Right forelimb (tissue), 1 donor: ENCODE measurements at regions not wholly inside any gene's neighbourhood (a gene's known extent, or its start where the extent isn't known, plus 50 kb on each side); places are given as distances from the start of the nearest gene placed in this dataset.
"Not testable (repeated sequence)": the region's sequence is repeated elsewhere in the genome, so short reads cannot be mapped to it uniquely, and the experiment has no call there.

Source experiments
- DNase-seq: peaks from one replicate; pipeline ENCODE4 v3.0.0-alpha.2; 2018

DNA sequence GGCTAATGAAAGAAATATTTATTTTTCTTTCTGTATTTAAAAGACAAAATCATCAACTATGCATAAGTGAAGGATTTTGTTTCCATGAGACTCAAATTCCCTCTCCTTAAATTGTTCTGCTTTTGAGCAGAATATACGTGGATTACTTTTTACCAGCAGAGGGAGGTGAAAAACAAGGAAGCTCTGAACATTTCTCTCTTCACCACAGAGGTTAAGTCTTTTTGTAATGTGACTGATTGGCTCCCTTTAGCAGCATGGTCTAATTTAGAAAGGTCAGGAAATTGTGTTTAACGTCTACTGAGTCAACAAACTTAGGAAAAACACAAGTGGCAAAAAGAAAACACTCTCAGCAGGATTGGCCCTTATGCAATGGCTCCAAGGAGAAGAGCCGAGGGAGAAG is 55.1 kb upstream of the F9 start:
- no peak for DNase-seq

DNA sequence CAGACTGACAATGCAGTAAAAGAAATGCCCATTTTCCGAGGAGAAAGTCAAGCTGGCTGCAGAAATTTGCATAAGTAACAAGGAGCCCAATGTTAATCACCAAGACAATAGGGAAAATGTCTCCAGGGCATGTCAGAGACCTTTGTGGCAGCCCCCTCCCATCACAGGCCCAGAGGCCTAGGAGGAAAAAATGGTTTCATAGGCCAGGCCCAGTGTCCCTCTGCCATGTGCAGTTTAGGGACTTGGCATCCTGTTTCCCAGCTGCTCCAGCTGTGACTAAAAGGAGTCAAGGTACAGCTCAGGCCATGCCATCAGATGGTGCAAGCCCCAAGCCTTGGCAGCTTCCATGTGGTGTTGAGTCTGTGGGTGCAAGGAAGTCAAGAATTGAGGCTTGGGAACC is 68.6 kb upstream of the F9 start:
- not testable (repeated sequence) for DNase-seq

DNA sequence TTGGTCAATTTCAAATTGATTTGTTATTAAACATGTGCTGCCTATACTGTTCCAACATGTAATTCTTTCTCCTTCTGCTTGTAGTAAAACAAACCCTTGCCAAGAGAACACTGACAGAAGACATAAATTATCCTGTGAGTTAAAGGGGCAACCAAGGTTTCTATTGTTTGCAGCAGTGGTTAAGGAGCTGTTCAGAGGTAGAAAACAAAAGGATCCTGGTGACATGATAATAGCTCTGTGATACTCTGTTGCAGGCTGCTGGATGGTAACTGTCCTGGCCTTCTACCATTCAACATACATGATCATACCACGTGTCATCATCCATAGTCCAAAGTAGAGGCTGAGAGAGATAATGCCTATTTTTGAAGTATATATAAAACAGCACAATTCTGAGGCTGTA is 75.8 kb upstream of the F9 start:
- DNase-seq, result no peak

DNA sequence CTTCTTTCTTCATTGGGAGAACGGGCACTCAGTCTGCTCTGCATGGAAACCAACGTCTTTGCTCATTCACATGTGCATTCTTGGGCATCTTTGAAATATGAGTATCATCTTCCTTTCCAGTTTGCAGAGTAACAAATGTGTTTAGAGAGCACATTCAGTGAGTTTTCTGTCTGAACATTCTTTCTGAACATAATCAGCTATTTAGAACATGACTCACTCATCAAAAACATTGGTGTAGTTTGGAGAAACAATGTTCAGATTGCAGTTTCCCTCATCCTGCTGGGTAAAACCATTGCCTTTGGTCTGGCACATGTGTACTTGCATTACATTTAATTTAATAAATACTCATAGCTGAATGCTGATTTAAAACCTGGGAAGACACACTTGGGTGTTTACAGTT is 81.5 kb upstream of the F9 start:
- DNase-seq, result no peak

DNA sequence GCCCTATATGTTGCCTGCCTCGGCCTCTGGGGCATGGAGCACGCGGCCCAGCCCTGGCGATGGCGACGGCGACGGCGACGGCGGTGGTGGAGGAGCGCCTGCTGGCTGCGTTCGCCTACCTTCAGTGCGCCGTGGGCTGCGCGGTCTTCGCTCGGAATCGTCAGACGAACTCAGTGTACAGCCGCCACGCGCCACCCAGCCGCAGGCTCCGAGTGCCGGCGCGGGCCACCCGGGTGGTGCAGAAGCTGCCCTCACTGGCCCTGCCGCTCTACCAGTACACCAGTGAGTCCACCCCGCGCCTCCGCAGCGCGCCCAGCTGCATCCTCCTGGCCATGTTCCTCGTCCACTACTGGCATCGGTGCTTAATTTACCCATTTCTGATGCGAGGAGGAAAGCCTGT is 83.7 kb upstream of the F9 start:
- no peak for DNase-seq

DNA sequence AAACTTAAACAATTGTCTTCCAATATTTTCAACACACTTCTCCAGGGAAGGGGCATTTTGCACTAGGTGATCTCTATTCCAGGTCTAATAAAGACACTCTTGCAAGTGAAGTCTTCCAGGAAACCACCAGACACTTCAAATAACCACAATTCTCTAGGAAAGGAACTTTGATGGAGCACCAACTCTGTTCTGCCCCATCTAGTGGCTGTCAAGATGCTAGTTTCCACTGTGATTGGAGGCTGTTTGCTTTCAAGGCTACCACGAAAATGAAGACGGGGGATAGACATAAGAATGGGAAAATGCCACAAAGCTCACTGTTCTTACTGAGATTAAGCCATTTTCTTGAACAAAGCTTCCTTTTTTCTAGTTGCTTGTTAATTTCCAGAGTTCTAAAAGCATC is 100.6 kb upstream of the F9 start:
- DNase-seq, result no peak

DNA sequence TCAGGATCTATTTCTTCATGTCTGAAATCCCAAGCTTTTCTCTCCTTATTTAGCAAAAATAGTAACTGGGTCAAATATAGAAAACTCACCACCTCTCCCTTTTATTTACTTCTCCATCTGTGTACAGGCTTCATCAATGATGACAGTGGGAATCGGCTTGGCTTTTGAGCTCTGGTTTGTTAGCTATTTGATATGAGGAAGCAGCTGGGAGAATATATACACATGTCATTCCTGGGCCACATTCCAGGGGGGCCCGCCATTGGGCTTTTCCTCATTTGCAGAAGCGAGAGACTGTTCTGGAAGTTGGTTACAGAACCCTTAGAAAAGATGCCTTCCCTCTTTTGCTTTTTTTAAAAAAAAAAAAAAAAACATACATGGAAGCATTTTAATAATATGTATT is 107.4 kb upstream of the F9 start:
- peak; percentile 38 for DNase-seq

DNA sequence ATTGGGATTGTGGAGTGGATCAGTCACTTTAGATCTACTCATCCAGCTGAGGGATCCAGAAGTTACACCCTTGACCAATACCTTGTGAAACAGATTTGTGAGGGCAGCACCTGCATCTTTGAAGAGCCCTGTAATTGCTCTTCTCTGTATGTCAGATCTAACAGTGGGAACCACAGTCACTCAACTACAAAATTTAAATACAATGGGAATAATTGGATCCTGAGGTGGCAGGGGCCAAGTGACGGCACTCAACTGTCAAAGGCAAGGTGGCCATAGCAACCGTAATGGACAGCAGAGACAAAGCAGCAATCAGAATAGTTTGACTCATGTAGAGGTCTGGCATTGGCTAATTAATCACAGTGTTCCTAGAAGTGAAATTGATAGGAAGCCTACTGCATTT is 132.3 kb upstream of the F9 start:
- DNase-seq, result not testable (repeated sequence)

DNA sequence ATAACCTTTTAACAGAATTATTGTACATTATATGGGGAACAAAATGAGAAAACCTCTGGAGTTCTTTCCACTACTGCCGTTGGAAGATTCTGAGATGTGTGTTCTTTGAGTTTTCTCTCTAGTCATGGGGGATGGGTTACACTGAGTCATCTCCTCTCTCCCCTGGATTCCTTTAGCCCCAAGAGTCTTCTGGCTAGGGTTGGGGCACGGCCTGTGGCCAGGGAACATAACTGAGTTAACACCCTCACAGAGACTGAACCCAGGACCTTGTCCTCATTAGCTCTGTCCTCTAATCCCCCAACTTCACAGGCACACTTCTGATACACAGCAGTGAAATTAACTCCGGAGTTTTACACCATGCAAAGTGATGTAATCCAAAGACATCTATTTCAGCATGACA is 142.3 kb upstream of the F9 start:
- DNase-seq, result no peak

DNA sequence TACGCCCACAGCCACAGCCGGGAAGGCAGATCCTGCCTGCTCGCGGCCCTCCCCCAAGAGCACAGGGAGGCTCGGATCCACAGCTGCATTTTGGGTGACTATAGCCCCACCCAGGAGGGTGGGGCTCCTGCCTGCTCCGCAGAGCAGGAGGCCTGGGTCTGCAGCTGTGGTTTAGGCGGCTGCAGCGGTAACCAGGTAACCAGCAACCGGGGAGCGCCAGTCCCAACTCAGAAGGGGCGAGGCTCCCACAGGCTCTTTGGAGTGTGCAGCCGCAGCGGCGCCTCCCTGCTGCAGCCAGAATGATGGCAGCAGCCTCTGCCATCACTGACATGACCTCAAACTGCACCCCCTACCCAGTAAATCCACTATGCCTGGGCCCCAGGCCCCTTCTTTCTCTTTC is 148.0 kb upstream of the F9 start:
- DNase-seq, result no peak

DNA sequence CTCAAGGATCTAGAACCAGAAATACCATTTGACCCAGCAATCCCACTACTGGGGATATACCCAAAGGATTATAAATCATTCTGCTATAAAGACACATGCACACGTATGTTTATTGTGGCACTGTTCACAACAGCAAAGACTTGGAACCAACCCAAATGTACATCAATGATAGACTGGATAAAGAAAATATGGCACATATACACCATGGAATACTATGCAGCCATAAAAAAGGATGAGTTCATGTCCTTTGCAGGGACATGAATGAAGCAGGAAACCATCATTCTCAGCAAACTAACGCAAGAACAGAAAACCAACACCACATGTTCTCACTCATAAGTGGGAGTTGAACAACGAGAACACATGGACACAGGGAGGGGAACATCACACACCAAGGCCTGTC is 154.0 kb upstream of the F9 start:
- not testable (repeated sequence) for DNase-seq

DNA sequence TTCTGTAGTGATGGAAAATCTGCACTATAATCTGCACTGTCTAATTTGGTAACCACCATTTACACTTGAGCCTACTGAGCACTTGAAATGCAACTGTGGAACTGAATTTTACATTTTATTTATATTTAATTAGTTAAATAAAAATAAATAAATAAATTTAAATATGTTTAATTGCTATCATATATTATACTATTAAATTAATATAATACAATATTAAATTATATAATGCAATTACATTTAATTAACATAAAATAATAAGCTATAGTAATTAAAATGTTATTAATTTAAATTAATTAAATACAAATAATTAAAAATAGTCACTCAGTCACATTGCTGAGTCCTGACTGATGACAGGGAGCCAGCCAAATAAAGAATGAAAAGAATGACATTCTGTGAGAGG is 170.2 kb upstream of the F9 start:
- no peak for DNase-seq

DNA sequence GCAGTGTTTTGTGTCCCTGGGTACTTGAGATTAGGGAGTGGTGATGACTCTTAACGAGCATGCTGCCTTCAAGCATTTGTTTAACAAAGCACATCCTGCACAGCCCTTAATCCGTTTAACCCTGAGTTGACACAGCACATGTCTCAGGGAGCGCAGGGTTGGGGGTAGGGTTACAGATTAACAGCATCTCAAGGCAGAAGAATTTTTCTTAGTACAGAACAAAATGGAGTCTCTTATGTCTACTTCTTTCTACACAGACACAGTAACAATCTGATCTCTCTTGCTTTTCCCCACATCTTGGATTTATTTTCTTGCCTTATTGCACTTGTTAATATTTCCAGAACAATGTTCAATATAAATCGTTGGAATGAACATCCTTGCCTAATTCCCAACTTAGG is 187.9 kb upstream of the F9 start:
- not testable (repeated sequence) for DNase-seq

DNA sequence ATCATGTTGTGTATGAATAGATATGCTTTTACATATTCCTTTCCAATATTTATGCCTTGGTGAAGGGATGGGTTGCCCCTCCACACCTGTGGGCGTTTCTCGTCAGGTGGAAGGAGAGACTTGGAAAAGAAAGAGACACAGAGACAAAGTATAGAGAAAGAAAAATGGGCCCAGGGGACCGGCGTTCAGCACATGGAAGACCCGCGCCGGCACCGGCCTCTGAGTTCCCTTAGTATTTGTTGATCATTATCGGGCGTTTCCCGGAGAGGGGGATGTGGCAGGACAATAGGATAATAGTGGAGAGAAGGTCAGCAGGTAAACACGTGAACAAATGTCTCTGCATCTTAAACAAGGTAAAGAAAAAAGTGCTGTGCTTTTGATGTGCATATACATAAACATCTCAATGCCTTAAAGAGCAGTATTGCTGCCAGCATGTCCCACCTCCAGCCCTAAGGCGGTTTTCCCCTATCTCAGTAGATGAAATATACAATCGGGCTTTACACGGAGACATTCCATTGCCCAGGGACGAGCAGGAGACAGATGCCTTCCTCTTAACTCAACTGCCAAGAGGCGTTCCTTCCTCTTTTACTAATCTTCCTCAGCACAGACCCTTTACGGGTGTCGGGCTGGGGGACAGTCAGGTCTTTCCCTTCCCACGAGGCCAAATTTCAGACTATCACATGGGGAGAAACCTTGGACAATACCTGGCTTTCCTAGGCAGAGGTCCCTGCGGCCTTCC is 188.5 kb upstream of the F9 start:
- DNase-seq, result not testable (repeated sequence)

DNA sequence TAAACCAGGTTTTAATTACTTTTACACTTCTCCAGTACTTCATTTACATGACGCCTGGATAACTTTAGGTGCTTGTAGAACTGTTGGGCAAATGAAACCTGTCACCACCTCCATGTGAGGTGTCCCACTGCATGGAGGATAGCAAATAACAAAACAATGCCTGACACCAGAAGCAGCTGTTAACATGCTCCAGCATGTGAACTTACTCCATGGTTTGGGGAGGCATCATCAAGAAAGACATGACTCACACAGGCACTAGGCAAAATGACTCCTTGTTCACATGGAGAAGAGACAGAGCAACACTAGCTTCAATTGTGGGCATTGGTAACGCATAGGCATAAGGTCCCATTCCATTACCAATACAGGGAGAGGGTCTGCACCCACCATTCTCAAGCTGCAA is 198.1 kb upstream of the F9 start:
- no peak for DNase-seq

DNA sequence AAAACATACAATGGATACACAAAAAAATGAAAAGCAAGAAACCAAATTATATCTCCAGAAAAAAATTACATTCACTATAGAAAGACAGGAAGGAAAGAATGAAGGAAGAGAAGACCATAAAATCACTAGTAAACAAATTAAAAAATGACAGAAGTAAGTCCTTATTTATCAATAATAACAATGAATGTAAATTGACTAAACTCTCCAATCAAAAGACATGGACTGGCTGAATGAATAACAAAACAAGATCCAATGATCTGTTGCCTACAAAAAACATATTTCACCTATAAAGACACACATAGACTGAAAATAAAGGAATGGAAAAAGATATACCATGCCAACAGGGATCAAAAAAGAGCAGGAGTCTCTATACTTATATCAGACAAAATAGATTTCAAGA is 203.2 kb upstream of the F9 start:
- no peak for DNase-seq

DNA sequence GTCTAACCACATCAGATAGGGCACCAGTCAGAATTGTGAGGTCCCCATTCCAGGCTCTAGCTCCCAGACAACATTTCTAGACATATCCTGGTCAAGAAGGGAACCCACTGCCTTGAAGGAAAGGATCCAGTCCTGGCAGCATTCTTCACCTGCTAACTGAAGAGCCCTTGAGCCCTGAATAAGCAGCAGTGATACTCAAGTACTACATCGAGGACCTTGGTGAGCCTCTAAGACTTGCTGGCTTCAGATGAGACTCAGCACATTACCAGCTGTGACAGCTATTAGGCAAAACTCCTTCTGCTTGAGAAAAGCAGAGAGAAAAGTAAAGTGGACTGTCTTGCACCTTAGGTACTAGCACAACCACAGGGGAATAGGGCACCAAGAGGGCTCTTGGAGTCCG is 205.8 kb upstream of the F9 start:
- no peak for DNase-seq

DNA sequence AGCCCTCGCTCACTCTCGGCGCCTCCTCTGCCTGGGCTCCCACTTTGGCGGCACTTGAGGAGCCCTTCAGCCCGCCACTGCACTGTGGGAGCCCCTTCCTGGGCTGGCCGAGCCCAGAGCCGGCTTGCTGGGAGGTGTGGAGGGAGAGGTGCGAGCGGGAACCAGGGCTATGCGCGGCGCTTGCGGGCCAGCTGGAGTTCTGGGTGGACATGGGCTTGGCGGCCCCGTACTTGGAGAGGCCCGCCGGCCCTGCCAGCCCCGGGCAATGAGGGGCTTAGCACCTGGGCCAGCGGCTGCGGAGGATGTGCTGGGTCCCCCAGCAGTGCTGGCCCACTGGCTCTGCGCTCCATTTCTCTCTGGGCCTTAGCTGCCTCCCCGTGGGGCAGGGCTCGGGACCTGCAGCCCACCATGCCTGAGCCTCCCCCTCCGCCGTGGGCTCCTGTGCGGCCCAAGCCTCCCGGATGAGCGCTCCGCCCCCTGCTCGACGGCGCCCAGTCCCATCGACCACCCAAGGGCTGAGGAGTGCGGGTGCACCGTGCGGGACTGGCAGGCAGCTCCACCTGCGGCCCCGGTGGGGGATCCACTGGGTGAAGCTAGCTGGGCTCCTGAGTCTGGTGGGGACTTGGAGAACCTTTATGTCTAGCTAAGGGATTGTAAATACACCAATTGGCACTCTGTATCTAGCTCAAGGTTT is 209.7 kb upstream of the F9 start:
- not testable (repeated sequence) for DNase-seq

DNA sequence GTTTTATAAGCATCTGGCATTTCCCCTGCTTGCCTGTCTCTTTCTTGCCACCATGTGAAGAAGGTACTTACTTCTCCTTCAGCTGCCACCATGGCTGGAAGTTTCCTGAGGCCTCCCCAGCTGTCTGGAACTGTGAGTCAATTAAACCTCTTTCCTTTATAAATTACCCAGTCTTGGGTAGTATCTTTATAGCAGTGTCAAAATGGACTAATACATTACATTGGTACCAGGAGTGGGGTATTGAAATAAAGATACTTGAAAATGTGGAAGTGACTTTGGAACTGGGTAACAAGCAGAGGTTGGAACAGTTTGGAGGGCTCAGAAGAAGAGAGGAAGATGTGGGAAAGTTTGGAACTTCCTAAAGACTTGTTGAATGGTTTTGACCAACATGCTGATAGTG is 223.9 kb upstream of the F9 start:
- not testable (repeated sequence) for DNase-seq

DNA sequence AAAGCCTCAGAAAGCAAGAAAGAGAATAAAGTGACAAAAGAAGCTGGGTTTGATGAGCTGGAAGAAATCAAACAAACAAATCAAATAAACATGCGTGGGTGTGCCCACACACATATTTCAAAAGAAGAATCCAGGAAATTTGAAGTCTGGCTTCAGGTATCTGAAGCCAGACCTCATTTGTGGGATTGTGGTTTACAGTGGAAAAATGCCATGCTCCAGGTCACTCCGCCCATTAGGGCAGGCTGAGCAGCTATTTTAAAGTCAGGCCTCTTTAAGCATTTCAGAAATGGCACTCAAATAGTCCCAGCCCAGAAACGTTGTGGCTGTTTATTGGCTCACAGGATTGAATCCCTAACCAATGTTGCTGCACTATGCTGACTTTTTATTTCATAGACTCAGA is 226.1 kb upstream of the F9 start:
- DNase-seq, result no peak

DNA sequence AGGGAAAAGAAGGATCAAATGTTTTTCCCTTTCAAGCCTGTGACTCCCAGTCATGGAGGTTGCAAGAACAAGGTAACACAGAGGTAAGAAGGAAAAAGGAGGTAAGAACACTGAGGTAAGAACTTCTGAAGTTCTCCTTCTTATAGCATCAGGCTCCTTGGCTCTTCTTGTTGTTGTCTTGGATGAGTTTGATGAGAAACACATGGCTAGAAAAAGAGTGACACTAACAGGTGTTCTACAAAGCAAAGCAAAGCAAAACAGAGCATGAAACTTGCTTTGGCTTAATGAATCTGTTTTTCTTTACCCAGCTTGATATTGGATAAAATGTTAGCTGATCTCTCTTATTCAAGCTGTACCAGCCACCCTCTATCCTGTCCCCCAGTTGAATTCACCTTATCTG is 231.2 kb upstream of the F9 start:
- no peak for DNase-seq

DNA sequence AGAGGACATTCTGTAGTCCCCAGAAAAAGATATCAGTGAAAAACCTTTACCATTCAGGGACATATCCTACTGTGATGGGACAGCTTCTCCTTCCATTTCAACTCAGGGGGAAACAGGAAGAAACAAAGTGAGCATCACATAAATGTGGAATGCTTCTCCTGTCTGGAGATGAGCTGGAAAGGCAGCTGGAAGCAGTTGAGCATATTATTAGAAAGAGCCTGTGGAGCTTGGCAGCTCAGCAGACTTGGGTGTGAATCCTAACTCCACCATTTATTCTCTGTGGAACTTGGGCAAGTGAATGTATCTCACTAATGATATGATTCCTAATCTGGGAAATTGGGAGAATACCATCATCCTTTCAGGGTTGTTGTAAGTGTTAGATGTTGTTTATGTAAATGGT is 232.1 kb upstream of the F9 start:
- no peak for DNase-seq

DNA sequence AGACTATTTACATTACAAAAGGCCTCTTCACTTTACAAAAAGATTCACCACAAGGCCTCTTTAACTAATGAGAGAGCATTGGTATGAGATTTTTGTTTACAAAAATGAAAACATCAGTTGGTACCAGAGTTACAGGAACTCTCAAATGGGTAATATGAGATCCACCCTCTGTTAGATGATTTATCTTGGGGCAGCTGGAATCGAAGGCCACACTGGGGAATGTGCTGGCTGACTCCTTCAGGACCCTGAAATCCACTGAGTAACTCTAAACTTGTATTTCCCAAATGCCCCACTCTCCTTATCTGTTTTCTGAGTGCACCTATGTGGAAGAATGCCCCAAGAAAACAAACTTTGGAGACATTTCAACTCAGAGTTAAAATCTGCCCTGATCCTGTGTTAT is 232.9 kb upstream of the F9 start:
- no peak for DNase-seq

DNA sequence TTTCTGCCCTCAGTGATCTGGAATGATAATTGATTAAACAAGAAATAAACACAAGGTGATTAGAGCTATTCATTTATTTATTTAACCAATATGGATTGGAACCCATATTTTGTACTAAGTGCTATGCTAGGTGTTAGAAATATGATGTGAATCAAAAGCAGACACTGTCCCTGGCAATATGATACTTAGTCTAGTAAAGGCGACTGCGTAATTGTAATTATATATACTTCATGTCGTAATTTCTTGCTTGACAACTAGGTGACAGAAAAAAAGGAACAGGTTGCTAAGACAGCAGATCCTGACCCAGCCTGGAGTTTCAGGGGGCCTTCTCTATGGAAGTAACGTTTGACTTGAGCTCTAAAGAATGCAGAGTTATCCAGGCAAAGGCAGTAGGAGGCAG is 236.5 kb upstream of the F9 start:
- DNase-seq, result no peak

DNA sequence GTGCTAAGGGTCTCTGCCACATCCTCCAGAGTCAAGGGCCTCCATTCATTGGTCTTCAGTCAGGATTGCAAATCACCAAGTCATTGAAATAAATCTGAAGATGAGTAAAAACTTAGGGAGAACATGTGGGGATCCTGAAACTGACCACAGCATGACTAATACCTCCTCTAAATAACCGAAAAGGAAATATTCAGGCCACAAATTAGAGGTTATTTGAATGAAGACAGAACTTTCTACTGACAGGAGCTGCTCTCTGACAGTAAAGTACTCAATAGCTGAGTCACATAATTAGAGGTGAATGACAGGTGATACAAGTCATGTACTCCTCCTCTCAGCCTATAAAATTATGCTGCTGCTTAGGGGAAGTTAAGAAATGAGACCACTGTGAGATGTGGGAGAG is 240.2 kb upstream of the F9 start:
- DNase-seq, result no peak
